ENCODE measurements at regions not wholly inside any gene's neighbourhood (a gene's known extent, or its start where the extent isn't known, plus 50 kb on each side); places are given as distances from the start of the nearest gene placed in this dataset.

- TF ChIP-seq CTCF (conservative IDR thresholded peaks at IDR 0.05 in 1 of 2, IDR thresholded peaks at IDR 0.05 in 1 of 2; ENCODE audit: extremely low read depth in 1 of 2, insufficient read depth in 1 of 2, low read depth in 1 of 2, low read length in 2 of 2) (no peak), EZH2 (IDR thresholded peaks at IDR 0.05; ENCODE audit: borderline replicate concordance, low read length) (no peak)
These were observed 374.1 kb downstream of the BCKDHB start for GRCh38 chr6:80480421-80481157.
